HCT116 (cell line): ENCODE measurements at regions not wholly inside any gene's neighbourhood (a gene's known extent, or its start where the extent isn't known, plus 50 kb on each side); places are given as distances from the start of the nearest gene placed in this dataset.

ENCODE experiments used
- ATAC-seq: fragments of 200-7000 bp; cut with Tn5 transposase; 2 replicates; pipeline ENCODE4 v1.9.1; 2020; ENCODE audit warnings: mild to moderate bottlenecking, moderate library complexity
- BruUV-seq: library from RNA; stranded (reverse); fragments of 400-500 nt; replicated peaks from 2 replicates; lab custom pipeline; 2021; lab: Mats Ljungman, UMichigan
- CTCF ChIA-PET: fragments of 300-600 bp; sonication (Branson Sonifier 250); formaldehyde crosslinking; loops from one replicate; lab custom pipeline; 2021; ENCODE audit warnings: antibody characterized with exemption; lab: Charles Lee
- POLR2A ChIA-PET: fragments of 300-600, 350-600 bp; sonication (Branson Sonifier 250); formaldehyde crosslinking; loops from one replicate; lab custom pipeline; 2021; ENCODE audit warnings: antibody characterized with exemption; lab: Charles Lee
- RAD21 ChIA-PET, 2 experiments: fragments of 300-600 bp; sonication (Branson Sonifier 250); formaldehyde crosslinking; loops; one replicate each; lab custom pipeline; 2023; ENCODE audit warnings: low total read pairs in 2 of 2; ENCODE audit not compliant: uncharacterized antibody in 2 of 2, unreplicated experiment in 2 of 2, low non-redundant PET in 1 of 2; lab: Charles Lee
- DNase-seq: peaks from one replicate; pipeline ENCODE4 v3.0.0-alpha.2; 2010; ENCODE audit warnings: low read depth, low spot score
- H2AFZ ChIP-seq: fragments of 200-600 bp; shearing (Covaris generic), sonication (generic); 2 replicates; pipeline ENCODE4 v1.6.1; 2017; ENCODE audit warnings: low read depth, mixed run types, mixed read lengths, antibody characterized with exemption, low read length; ENCODE audit not compliant: poor library complexity, severe bottlenecking
- H3K27ac ChIP-seq: 2 replicates; pipeline ENCODE4 v1.5.1; 2012; ENCODE audit warnings: low read depth, low read length
- H3K27me3 ChIP-seq: fragments of 200-600 bp; sonication (generic); 2 replicates; pipeline ENCODE4 v1.6.1; 2016; ENCODE audit warnings: mixed run types, low read length, mixed read lengths; ENCODE audit not compliant: insufficient read depth
- H3K36me3 ChIP-seq, 2 experiments: fragments of 200-500 bp in 1 of 2; fragments of 200-600 bp in 1 of 2; sonication (Bioruptor generic) in 1 of 2; sonication (generic) in 1 of 2; 2 replicates each; pipeline versions ENCODE4 v1.5.1 to v1.6.1; 2014 to 2016; ENCODE audit warnings: low read length in 2 of 2, inconsistent platforms in 1 of 2, mixed read lengths in 1 of 2, mixed run types in 1 of 2; ENCODE audit not compliant: insufficient read depth in 2 of 2, control insufficient read depth in 1 of 2
- H3K4me1 ChIP-seq, 2 experiments: fragments of 200-600 bp in 1 of 2; sonication (generic) in 1 of 2; 2 replicates each; pipeline versions ENCODE4 v1.5.1 to v1.6.1; 2012 to 2017; ENCODE audit warnings: low read length in 2 of 2, inconsistent platforms in 1 of 2, mild to moderate bottlenecking in 1 of 2, mixed read lengths in 1 of 2, mixed run types in 1 of 2, moderate library complexity in 1 of 2; ENCODE audit not compliant: insufficient read depth in 2 of 2, control insufficient read depth in 1 of 2
- H3K4me2 ChIP-seq: fragments of 200-600 bp; sonication (generic); 2 replicates; pipeline ENCODE4 v1.6.1; 2017; ENCODE audit warnings: mixed run types, low read length, mixed read lengths
- H3K4me3 ChIP-seq, 2 experiments: fragments of 200-600 bp in 1 of 2; sonication (generic) in 1 of 2; replicated peaks in 1 of 2; 2 replicates each; pipeline ENCODE4 v1.5.1; 2011 to 2016; ENCODE audit warnings: low read length in 2 of 2, control low read depth in 1 of 2, low read depth in 1 of 2, mild to moderate bottlenecking in 1 of 2, mixed read lengths in 1 of 2, mixed run types in 1 of 2
- H3K79me2 ChIP-seq: fragments of 200-600 bp; sonication (generic); 2 replicates; pipeline ENCODE4 v1.6.1; 2017; ENCODE audit warnings: mild to moderate bottlenecking, mixed run types, low read length, moderate library complexity, mixed read lengths; ENCODE audit not compliant: insufficient read depth
- H3K9ac ChIP-seq: fragments of 200-600 bp; sonication (generic); 2 replicates; pipeline ENCODE4 v1.6.1; 2016; ENCODE audit warnings: low read length, mixed read lengths
- H3K9me2 ChIP-seq: fragments of 200-600 bp; sonication (generic), shearing (Covaris generic); 2 replicates; pipeline ENCODE4 v1.6.1; 2017; ENCODE audit warnings: mixed run types, mild to moderate bottlenecking, moderate library complexity; ENCODE audit not compliant: insufficient read depth
- H3K9me3 ChIP-seq, 2 experiments: fragments of 200-500 bp in 1 of 2; fragments of 200-600 bp in 1 of 2; sonication (Bioruptor generic) in 1 of 2; sonication (generic) in 1 of 2; 2 replicates each; pipeline ENCODE4 v1.6.1; 2014 to 2017; ENCODE audit warnings: low read length in 2 of 2, mixed read lengths in 2 of 2, inconsistent platforms in 1 of 2, low read depth in 1 of 2, mild to moderate bottlenecking in 1 of 2, mixed run types in 1 of 2, moderate library complexity in 1 of 2; ENCODE audit not compliant: control insufficient read depth in 1 of 2, insufficient read depth in 1 of 2
- H4K20me1 ChIP-seq: fragments of 200-600 bp; sonication (generic), shearing (Covaris generic); 2 replicates; pipeline ENCODE4 v1.6.1; 2017; ENCODE audit warnings: mixed run types, mild to moderate bottlenecking, moderate library complexity; ENCODE audit not compliant: insufficient read depth
- CBX3 ChIP-seq: IDR thresholded peaks from 2 replicates; pipeline ENCODE4 v1.6.1; 2012; ENCODE audit warnings: low read depth
- CEBPB ChIP-seq: IDR thresholded peaks from 2 replicates; pipeline ENCODE4 v1.6.1; 2012; ENCODE audit warnings: low read depth
- CTCF ChIP-seq, 3 experiments: fragments of 200-600 bp in 1 of 3; sonication (generic) in 1 of 3; IDR thresholded peaks in 2 of 3; conservative IDR thresholded peaks in 1 of 3; 2 replicates each; pipeline ENCODE4 v1.5.1; 2012 to 2017; ENCODE audit warnings: low read depth in 2 of 3, low read length in 2 of 3, antibody characterized with exemption in 1 of 3, borderline replicate concordance in 1 of 3, control low read depth in 1 of 3, mild to moderate bottlenecking in 1 of 3, mixed read lengths in 1 of 3, mixed run types in 1 of 3, moderate library complexity in 1 of 3; ENCODE audit not compliant: insufficient read depth in 1 of 3
- EGR1 ChIP-seq: IDR thresholded peaks from 2 replicates; pipeline ENCODE4 v1.6.1; 2012; ENCODE audit warnings: low read depth
- ELF1 ChIP-seq: IDR thresholded peaks from 2 replicates; pipeline ENCODE4 v1.6.1; 2012; ENCODE audit warnings: low read depth, borderline replicate concordance
- EZH2 ChIP-seq: fragments of 200-600 bp; sonication (generic); IDR thresholded peaks from 2 replicates; pipeline ENCODE4 v1.6.1; 2017; ENCODE audit warnings: antibody characterized with exemption, mixed run types
- EZH2phosphoT487 ChIP-seq: fragments of 200-600 bp; IDR thresholded peaks from 2 replicates; pipeline ENCODE4 v1.6.1; 2018; ENCODE audit warnings: antibody characterized with exemption, borderline replicate concordance
- FOSL1 ChIP-seq: IDR thresholded peaks from 2 replicates; pipeline ENCODE4 v1.6.1; 2012; ENCODE audit warnings: low read depth
- JUND ChIP-seq: IDR thresholded peaks from 2 replicates; pipeline ENCODE4 v1.6.1; 2012
- POLR2AphosphoS5 ChIP-seq: IDR thresholded peaks from 2 replicates; pipeline ENCODE4 v1.6.1; 2011; ENCODE audit warnings: mild to moderate bottlenecking, low read depth, low read length, moderate library complexity
- RAD21 ChIP-seq: IDR thresholded peaks from 2 replicates; pipeline ENCODE4 v1.6.1; 2012; ENCODE audit warnings: low read depth, mild to moderate bottlenecking
- SIN3A ChIP-seq: IDR thresholded peaks from 2 replicates; pipeline ENCODE4 v1.6.1; 2012; ENCODE audit warnings: low read depth
- SP1 ChIP-seq: IDR thresholded peaks from 2 replicates; pipeline ENCODE4 v1.6.1; 2012; ENCODE audit warnings: low read depth
- SRF ChIP-seq: IDR thresholded peaks from 2 replicates; pipeline ENCODE4 v1.6.1; 2012; ENCODE audit warnings: low read depth
- TCF7L2 ChIP-seq: IDR thresholded peaks from 2 replicates; pipeline ENCODE4 v1.7.0; 2011; ENCODE audit warnings: borderline replicate concordance, inconsistent platforms; ENCODE audit not compliant: insufficient read depth, insufficient read length; ENCODE audit errors: extremely low read depth
- YY1 ChIP-seq: IDR thresholded peaks from 2 replicates; pipeline ENCODE4 v1.6.1; 2011; ENCODE audit warnings: low read length, low read depth, moderate library complexity, mild to moderate bottlenecking; ENCODE audit not compliant: insufficient replicate concordance; ENCODE audit errors: extremely low read depth
- ZNF274 ChIP-seq: fragments of 200-500 bp; sonication (Bioruptor generic); IDR thresholded peaks from 2 replicates; pipeline ENCODE4 v1.6.1; 2014; ENCODE audit warnings: mild to moderate bottlenecking, low read depth, low read length, inconsistent platforms
- intact Hi-C: fragments of 100-400 bp; cut with micrococcal nuclease; formaldehyde crosslinking; loops from 2 replicates; pipeline ENCODE4 v1.10.0; 2022
- TF ChIP-seq, protein P1 (sequence below): IDR thresholded peaks from 2 replicates; pipeline ENCODE4 v1.6.1; 2011; ENCODE audit warnings: mild to moderate bottlenecking, low read length, moderate library complexity; ENCODE audit not compliant: insufficient replicate concordance; ENCODE audit errors: extremely low read depth
- TF ChIP-seq, protein P2 (sequence below): IDR thresholded peaks from 2 replicates; pipeline ENCODE4 v1.6.1; 2012

DNA sequence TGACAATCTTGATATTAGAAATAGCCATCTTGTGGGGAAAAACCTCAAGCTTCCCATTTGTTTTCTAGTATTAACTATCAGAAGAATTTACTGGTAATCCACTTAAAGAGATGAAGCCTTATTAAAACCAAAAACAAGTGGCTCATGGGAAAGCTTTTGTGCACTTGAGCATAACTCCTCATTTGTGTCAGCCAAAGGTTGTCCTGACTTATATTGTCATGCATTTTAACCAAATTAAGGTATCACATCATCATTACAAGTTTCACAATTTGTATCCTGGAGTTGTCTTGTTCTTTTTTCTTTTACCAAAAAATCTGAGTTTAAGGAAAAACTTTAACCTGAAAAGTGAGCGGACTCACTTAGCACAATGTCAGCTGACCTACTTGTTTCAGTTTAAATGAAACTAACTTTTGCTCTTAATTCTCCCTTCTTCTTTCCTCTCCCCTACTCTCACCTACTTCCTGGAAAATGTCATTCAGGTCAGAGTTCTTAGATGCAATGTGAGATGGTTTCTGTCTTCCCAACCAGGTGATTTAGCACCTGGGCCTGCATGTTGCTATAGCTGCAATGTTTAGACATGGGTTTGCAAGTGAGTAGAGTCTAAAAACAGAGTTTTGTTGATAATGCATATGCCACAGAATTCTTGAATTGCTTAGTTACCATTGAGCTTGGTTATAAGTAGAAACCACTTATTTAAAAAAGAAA is 82.8 kb downstream of the TNFAIP3 start:
- H3K27me3 ChIP-seq: no peaks in the 10 kb centered on the region
- no peak overlapping the region for H3K9ac ChIP-seq
- no peak overlapping the region for H3K27ac ChIP-seq
- TF ChIP-seq CBX3 (no peak), RAD21 (no peak), TCF7L2 (no peak), SIN3A (no peak), ELF1 (no peak), FOSL1 (no peak), CEBPB (no peak), SRF (no peak), EZH2 (no peak), EZH2phosphoT487 (no peak), POLR2AphosphoS5 (no peak), YY1 (no peak), JUND (no peak), CTCF (IDR thresholded peaks at IDR 0.05 in 2 of 3, conservative IDR thresholded peaks at IDR 0.05 in 1 of 3; ENCODE audit: borderline replicate concordance in 1 of 3, insufficient read depth in 1 of 3, low read depth in 2 of 3, low read length in 2 of 3) (no peak), EGR1 (no peak), SP1 (no peak), ZNF274 (no peak)
- TF ChIP-seq, protein P1, sequence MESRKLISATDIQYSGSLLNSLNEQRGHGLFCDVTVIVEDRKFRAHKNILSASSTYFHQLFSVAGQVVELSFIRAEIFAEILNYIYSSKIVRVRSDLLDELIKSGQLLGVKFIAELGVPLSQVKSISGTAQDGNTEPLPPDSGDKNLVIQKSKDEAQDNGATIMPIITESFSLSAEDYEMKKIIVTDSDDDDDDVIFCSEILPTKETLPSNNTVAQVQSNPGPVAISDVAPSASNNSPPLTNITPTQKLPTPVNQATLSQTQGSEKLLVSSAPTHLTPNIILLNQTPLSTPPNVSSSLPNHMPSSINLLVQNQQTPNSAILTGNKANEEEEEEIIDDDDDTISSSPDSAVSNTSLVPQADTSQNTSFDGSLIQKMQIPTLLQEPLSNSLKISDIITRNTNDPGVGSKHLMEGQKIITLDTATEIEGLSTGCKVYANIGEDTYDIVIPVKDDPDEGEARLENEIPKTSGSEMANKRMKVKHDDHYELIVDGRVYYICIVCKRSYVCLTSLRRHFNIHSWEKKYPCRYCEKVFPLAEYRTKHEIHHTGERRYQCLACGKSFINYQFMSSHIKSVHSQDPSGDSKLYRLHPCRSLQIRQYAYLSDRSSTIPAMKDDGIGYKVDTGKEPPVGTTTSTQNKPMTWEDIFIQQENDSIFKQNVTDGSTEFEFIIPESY: no peak
- TF ChIP-seq, protein P2, sequence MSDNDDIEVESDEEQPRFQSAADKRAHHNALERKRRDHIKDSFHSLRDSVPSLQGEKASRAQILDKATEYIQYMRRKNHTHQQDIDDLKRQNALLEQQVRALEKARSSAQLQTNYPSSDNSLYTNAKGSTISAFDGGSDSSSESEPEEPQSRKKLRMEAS: no peak
- H3K79me2 ChIP-seq: no peaks in the 10 kb centered on the region
- no peak overlapping the region for H3K4me2 ChIP-seq
- H3K4me1 ChIP-seq: no peaks in the 10 kb centered on the region
- H3K4me3 ChIP-seq: no peak overlapping the region
- H2AFZ ChIP-seq: no peak overlapping the region
- ChIA-PET POLR2A (interaction anchor here (1.4 kb wide), 1 partner anchor 245 kb away, joined by 3 read pairs; no protein-coding TSS in a partner anchor), CTCF (interaction anchor here (1.7 kb wide), 1 partner anchor 10 kb away, joined by 4 read pairs; no protein-coding TSS in a partner anchor), RAD21 (no interaction called here)
- BruUV-seq: no TSS peak
- no peaks in the 10 kb centered on the region for H4K20me1 ChIP-seq
- no peaks in the 10 kb centered on the region for H3K36me3 ChIP-seq
- ATAC-seq (no peak), DNase-seq (no peak)
- intact Hi-C loops: no loop called here
- H3K9me2 ChIP-seq: no peaks in the 10 kb centered on the region
- H3K9me3 ChIP-seq: no peaks in the 10 kb centered on the region
